M059J (cell line): ENCODE measurements at regions not wholly inside any gene's neighbourhood (a gene's known extent, or its start where the extent isn't known, plus 50 kb on each side); places are given as distances from the start of the nearest gene placed in this dataset.

Experiments
- DNase-seq: peaks from one replicate; pipeline ENCODE4 v3.0.0-alpha.2; 2012; ENCODE audit warnings: low read depth

- no peak for DNase-seq
Measured at GRCh38 chr2:62565309-62565908, 59.4 kb upstream of the TMEM17 start.

- DNase-seq: no peak
Measured at GRCh38 chr2:62564380-62565137, 58.6 kb upstream of the TMEM17 start.

- no peak for DNase-seq
Measured at GRCh38 chr2:62561586-62561985, 55.6 kb upstream of the TMEM17 start.

- DNase-seq: no peak
Measured at GRCh38 chr2:62559582-62559981, 53.6 kb upstream of the TMEM17 start.

GRCh38 chr2:62558743-62559142 lies 52.7 kb upstream of the TMEM17 start:
- DNase-seq: no peak

GRCh38 chr2:62556086-62556485 lies 50.1 kb upstream of the TMEM17 start:
- no peak for DNase-seq
